Stomach (tissue), 4 donors: ENCODE measurements at regions not wholly inside any gene's neighbourhood (a gene's known extent, or its start where the extent isn't known, plus 50 kb on each side); places are given as distances from the start of the nearest gene placed in this dataset.

Experiments used
- POLR2A ChIP-seq, 4 donors: fragments of 450-650 bp; IDR thresholded peaks; one replicate each; pipeline ENCODE4 v1.6.1; 2016; ENCODE audit warnings: antibody characterized with exemption in 4 of 4, control low read depth in 2 of 4, mild to moderate bottlenecking in 1 of 4, moderate library complexity in 1 of 4
- POLR2AphosphoS5 ChIP-seq, 3 donors: sonication (generic); formaldehyde crosslinking; IDR thresholded peaks; one replicate each; pipeline ENCODE4 v1.6.1; 2016; ENCODE audit warnings: antibody characterized with exemption in 3 of 3
- TF ChIP-seq, protein P1 (sequence below), 7 experiments: fragments of 450-650 bp in 4 of 7; fragments of 200-600 bp in 3 of 7; sonication (generic) in 3 of 7; IDR thresholded peaks; one replicate each; pipeline ENCODE4 v1.5.1; 2016 to 2019; ENCODE audit warnings: antibody characterized with exemption in 7 of 7, control low read depth in 2 of 7, mild to moderate bottlenecking in 1 of 7

GRCh38 chr14:97781961-97782360 is 984.8 kb downstream of the VRK1 start:
- TF ChIP-seq, protein P1, sequence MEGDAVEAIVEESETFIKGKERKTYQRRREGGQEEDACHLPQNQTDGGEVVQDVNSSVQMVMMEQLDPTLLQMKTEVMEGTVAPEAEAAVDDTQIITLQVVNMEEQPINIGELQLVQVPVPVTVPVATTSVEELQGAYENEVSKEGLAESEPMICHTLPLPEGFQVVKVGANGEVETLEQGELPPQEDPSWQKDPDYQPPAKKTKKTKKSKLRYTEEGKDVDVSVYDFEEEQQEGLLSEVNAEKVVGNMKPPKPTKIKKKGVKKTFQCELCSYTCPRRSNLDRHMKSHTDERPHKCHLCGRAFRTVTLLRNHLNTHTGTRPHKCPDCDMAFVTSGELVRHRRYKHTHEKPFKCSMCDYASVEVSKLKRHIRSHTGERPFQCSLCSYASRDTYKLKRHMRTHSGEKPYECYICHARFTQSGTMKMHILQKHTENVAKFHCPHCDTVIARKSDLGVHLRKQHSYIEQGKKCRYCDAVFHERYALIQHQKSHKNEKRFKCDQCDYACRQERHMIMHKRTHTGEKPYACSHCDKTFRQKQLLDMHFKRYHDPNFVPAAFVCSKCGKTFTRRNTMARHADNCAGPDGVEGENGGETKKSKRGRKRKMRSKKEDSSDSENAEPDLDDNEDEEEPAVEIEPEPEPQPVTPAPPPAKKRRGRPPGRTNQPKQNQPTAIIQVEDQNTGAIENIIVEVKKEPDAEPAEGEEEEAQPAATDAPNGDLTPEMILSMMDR (IDR thresholded peaks at IDR 0.05) = no peak
- TF ChIP-seq POLR2A (IDR thresholded peaks at IDR 0.05) (no peak), POLR2AphosphoS5 (IDR thresholded peaks at IDR 0.05) (no peak)
